ENCODE measurements at regions not wholly inside any gene's neighbourhood (a gene's known extent, or its start where the extent isn't known, plus 50 kb on each side); places are given as distances from the start of the nearest gene placed in this dataset.

GRCh38 chr1:83103341-83103740, 895.6 kb downstream of the TTLL7 start:
- no peak for FAIRE-seq
- DNase-seq (ENCODE audit: low spot score) = no peak

GRCh38 chr1:83102630-83103071, 896.3 kb downstream of the TTLL7 start:
- FAIRE-seq (no peak), DNase-seq (ENCODE audit: low spot score) (no peak)

- FAIRE-seq (no peak), DNase-seq (ENCODE audit: low spot score) (no peak)
Observed at GRCh38 chr1:83101406-83101805, 897.5 kb downstream of the TTLL7 start.

- DNase-seq (ENCODE audit: low spot score) = no peak
- FAIRE-seq = no peak
Observed at GRCh38 chr1:83100133-83100532, 898.8 kb downstream of the TTLL7 start.

GRCh38 chr1:83098791-83099190, 900.1 kb downstream of the TTLL7 start:
- DNase-seq (ENCODE audit: low spot score) = no peak
- FAIRE-seq = no peak

GRCh38 chr1:83098131-83098530, 900.8 kb downstream of the TTLL7 start:
- FAIRE-seq = no peak
- DNase-seq (ENCODE audit: low spot score) = no peak

GRCh38 chr1:83097715-83098114, 901.2 kb downstream of the TTLL7 start:
- DNase-seq (ENCODE audit: low spot score) (no peak), FAIRE-seq (no peak)

GRCh38 chr1:83095570-83095969, 903.4 kb downstream of the TTLL7 start:
- FAIRE-seq (no peak), DNase-seq (ENCODE audit: low spot score) (no peak)

- FAIRE-seq (no peak), DNase-seq (ENCODE audit: low spot score) (no peak)
Observed at GRCh38 chr1:83090195-83090594, 908.7 kb downstream of the TTLL7 start.

- DNase-seq (ENCODE audit: low spot score) (no peak), FAIRE-seq (no peak)
Observed at GRCh38 chr1:83087851-83088250, 911.1 kb downstream of the TTLL7 start.

GRCh38 chr1:83086986-83087512, 911.9 kb downstream of the TTLL7 start:
- DNase-seq (ENCODE audit: low spot score) (no peak), FAIRE-seq (no peak)

- FAIRE-seq = no peak
- DNase-seq (ENCODE audit: low spot score) = no peak
Observed at GRCh38 chr1:83086346-83086745, 912.6 kb downstream of the TTLL7 start.

GRCh38 chr1:83083589-83084224, 915.2 kb downstream of the TTLL7 start:
- no peak for DNase-seq (ENCODE audit: low spot score)
- FAIRE-seq = peak; percentile 99

- FAIRE-seq (no peak), DNase-seq (ENCODE audit: low spot score) (no peak)
Observed at GRCh38 chr1:83077411-83077810, 921.5 kb downstream of the TTLL7 start.

- DNase-seq (ENCODE audit: low spot score) = no peak
- FAIRE-seq = no peak
Observed at GRCh38 chr1:83075107-83075506, 923.8 kb downstream of the TTLL7 start.

GRCh38 chr1:83067954-83068353, 931.0 kb downstream of the TTLL7 start:
- no peak for DNase-seq (ENCODE audit: low spot score)
- no peak for FAIRE-seq

- no peak for DNase-seq (ENCODE audit: low spot score)
- FAIRE-seq = no peak
Observed at GRCh38 chr1:83065952-83066727, 932.8 kb downstream of the TTLL7 start.

- FAIRE-seq (no peak), DNase-seq (ENCODE audit: low spot score) (no peak)
Observed at GRCh38 chr1:83064589-83065242, 934.2 kb downstream of the TTLL7 start.

- no peak for DNase-seq (ENCODE audit: low spot score)
- no peak for FAIRE-seq
Observed at GRCh38 chr1:83060651-83061390, 938.1 kb downstream of the TTLL7 start.

- FAIRE-seq (no peak), DNase-seq (ENCODE audit: low spot score) (no peak)
Observed at GRCh38 chr1:83060221-83060620, 938.7 kb downstream of the TTLL7 start.

- DNase-seq (ENCODE audit: low spot score) (no peak), FAIRE-seq (no peak)
Observed at GRCh38 chr1:83058327-83058726, 940.6 kb downstream of the TTLL7 start.

Data from RCC 7860 (cell line).